ENCODE measurements at regions not wholly inside any gene's neighbourhood (a gene's known extent, or its start where the extent isn't known, plus 50 kb on each side); places are given as distances from the start of the nearest gene placed in this dataset.

DNA sequence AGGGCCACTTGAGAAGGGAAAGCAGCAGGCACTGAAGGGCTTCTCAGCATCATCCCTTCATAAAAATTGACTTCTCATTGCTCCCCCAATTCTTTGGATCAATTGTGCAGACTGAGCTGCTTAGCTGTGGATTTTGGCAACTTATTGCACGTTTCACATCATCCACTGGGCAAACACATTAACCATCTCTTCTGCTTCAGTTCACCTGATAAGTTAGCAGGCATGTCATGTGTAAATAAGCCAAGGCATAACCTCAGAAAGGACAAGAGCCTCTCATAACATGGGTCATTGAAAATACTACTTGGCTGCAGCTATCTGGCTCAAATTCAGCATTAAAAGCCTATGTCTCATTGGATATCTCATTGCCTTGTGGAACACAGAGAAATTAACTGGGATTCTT lies 366.5 kb downstream of the LRRC3B start:
- TF ChIP-seq FOXJ3 (CRISPR knock-in tag; IDR thresholded peaks at IDR 0.05; ENCODE audit: borderline replicate concordance) (no peak), NR3C1 (CRISPR knock-in tag; conservative IDR thresholded peaks at IDR 0.05; ENCODE audit: low read depth) (no peak), JUN (CRISPR knock-in tag; IDR thresholded peaks at IDR 0.05) (no peak), ZNF263 (CRISPR knock-in tag; IDR thresholded peaks at IDR 0.05; ENCODE audit: low read depth) (no peak), MYBL2 (CRISPR knock-in tag; IDR thresholded peaks at IDR 0.05) (no peak)
- TF ChIP-seq, protein P1, sequence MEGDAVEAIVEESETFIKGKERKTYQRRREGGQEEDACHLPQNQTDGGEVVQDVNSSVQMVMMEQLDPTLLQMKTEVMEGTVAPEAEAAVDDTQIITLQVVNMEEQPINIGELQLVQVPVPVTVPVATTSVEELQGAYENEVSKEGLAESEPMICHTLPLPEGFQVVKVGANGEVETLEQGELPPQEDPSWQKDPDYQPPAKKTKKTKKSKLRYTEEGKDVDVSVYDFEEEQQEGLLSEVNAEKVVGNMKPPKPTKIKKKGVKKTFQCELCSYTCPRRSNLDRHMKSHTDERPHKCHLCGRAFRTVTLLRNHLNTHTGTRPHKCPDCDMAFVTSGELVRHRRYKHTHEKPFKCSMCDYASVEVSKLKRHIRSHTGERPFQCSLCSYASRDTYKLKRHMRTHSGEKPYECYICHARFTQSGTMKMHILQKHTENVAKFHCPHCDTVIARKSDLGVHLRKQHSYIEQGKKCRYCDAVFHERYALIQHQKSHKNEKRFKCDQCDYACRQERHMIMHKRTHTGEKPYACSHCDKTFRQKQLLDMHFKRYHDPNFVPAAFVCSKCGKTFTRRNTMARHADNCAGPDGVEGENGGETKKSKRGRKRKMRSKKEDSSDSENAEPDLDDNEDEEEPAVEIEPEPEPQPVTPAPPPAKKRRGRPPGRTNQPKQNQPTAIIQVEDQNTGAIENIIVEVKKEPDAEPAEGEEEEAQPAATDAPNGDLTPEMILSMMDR (IDR thresholded peaks at IDR 0.05), result no peak
- TF ChIP-seq, protein P2, sequence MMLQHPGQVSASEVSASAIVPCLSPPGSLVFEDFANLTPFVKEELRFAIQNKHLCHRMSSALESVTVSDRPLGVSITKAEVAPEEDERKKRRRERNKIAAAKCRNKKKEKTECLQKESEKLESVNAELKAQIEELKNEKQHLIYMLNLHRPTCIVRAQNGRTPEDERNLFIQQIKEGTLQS (CRISPR knock-in tag; conservative IDR thresholded peaks at IDR 0.05), result no peak
- TF ChIP-seq, protein P3, sequence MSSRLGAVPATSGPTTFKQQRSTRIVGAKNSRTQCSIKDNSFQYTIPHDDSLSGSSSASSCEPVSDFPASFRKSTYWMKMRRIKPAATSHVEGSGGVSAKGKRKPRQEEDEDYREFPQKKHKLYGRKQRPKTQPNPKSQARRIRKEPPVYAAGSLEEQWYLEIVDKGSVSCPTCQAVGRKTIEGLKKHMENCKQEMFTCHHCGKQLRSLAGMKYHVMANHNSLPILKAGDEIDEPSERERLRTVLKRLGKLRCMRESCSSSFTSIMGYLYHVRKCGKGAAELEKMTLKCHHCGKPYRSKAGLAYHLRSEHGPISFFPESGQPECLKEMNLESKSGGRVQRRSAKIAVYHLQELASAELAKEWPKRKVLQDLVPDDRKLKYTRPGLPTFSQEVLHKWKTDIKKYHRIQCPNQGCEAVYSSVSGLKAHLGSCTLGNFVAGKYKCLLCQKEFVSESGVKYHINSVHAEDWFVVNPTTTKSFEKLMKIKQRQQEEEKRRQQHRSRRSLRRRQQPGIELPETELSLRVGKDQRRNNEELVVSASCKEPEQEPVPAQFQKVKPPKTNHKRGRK (CRISPR knock-in tag; IDR thresholded peaks at IDR 0.05; ENCODE audit: borderline replicate concordance), result no peak
- TF ChIP-seq, protein P4, sequence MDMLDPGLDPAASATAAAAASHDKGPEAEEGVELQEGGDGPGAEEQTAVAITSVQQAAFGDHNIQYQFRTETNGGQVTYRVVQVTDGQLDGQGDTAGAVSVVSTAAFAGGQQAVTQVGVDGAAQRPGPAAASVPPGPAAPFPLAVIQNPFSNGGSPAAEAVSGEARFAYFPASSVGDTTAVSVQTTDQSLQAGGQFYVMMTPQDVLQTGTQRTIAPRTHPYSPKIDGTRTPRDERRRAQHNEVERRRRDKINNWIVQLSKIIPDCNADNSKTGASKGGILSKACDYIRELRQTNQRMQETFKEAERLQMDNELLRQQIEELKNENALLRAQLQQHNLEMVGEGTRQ (CRISPR knock-in tag; IDR thresholded peaks at IDR 0.05), result no peak

Data from WTC11 (cell line).